Mesendoderm (in vitro differentiated cells): ENCODE measurements at regions not wholly inside any gene's neighbourhood (a gene's known extent, or its start where the extent isn't known, plus 50 kb on each side); places are given as distances from the start of the nearest gene placed in this dataset.
A peak's percentile ranks its signal among the peaks of the same experiment; 100 is the strongest.

ENCODE experiments used
- DNase-seq: peaks from one replicate; pipeline ENCODE4 v3.0.0; 2013
- H2AK5ac ChIP-seq: 2 replicates; pipeline ENCODE4 v1.6.1; 2013; ENCODE audit warnings: low read length, inconsistent platforms
- H2BK120ac ChIP-seq: 2 replicates; pipeline ENCODE4 v1.6.1; 2013; ENCODE audit warnings: low read depth, mild to moderate bottlenecking, low read length, moderate library complexity, mixed read lengths
- H2BK15ac ChIP-seq: replicated peaks from 2 replicates; pipeline ENCODE4 v1.6.1; 2013; ENCODE audit warnings: low read depth, mild to moderate bottlenecking, moderate library complexity
- H2BK5ac ChIP-seq: 2 replicates; pipeline ENCODE4 v1.6.1; 2013; ENCODE audit warnings: low read length, inconsistent platforms
- H3K18ac ChIP-seq: 2 replicates; pipeline ENCODE4 v1.6.1; 2013; ENCODE audit warnings: mild to moderate bottlenecking, low read length, mixed read lengths
- H3K23ac ChIP-seq: one replicate; pipeline ENCODE4 v1.6.1; 2013; ENCODE audit warnings: low read length
- H3K27ac ChIP-seq: 2 replicates; pipeline ENCODE4 v1.5.1; 2013; ENCODE audit warnings: low read depth, mild to moderate bottlenecking, inconsistent platforms, low read length, moderate library complexity
- H3K27me3 ChIP-seq: 2 replicates; pipeline ENCODE4 v1.6.1; 2013; ENCODE audit warnings: low read length, control low read depth, mild to moderate bottlenecking, inconsistent platforms; ENCODE audit not compliant: insufficient read depth, poor library complexity
- H3K36me3 ChIP-seq: 2 replicates; pipeline ENCODE4 v1.6.1; 2013; ENCODE audit warnings: low read length, inconsistent platforms; ENCODE audit not compliant: control insufficient read depth, insufficient read depth
- H3K4ac ChIP-seq: one replicate; pipeline ENCODE4 v1.6.1; 2013; ENCODE audit warnings: low read depth, mild to moderate bottlenecking, low read length, moderate library complexity
- H3K4me1 ChIP-seq: 2 replicates; pipeline ENCODE4 v1.6.1; 2013; ENCODE audit warnings: low read depth, low read length, inconsistent platforms; ENCODE audit not compliant: control insufficient read depth
- H3K4me2 ChIP-seq: 2 replicates; pipeline ENCODE4 v1.6.1; 2013; ENCODE audit warnings: low read length
- H3K4me3 ChIP-seq: 2 replicates; pipeline ENCODE4 v1.5.1; 2013; ENCODE audit warnings: mild to moderate bottlenecking, low read length
- H3K56ac ChIP-seq: one replicate; pipeline ENCODE4 v1.6.1; 2013; ENCODE audit warnings: low read length
- H3K79me1 ChIP-seq: 2 replicates; pipeline ENCODE4 v1.6.1; 2013; ENCODE audit warnings: low read length, inconsistent platforms
- H3K79me2 ChIP-seq: 2 replicates; pipeline ENCODE4 v1.6.1; 2013; ENCODE audit warnings: mild to moderate bottlenecking, low read length; ENCODE audit not compliant: control insufficient read depth, insufficient read depth
- H3K9ac ChIP-seq: 2 replicates; pipeline ENCODE4 v1.6.1; 2013; ENCODE audit warnings: low read length, inconsistent platforms
- H4K5ac ChIP-seq: one replicate; pipeline ENCODE4 v1.6.1; 2013; ENCODE audit warnings: low read length
- H4K8ac ChIP-seq: one replicate; pipeline ENCODE4 v1.6.1; 2013; ENCODE audit warnings: low read depth, mild to moderate bottlenecking, control low read depth, low read length, moderate library complexity
- WGBS: extraction: QIAGEN DNeasy Blood & Tissue Kit; methylation state at CpG from one replicate; pipeline ENCODE4 v1.1.7; 2013; ENCODE audit warnings: low lambda C conversion rate, missing lambda C conversion rate; ENCODE audit not compliant: insufficient coverage; ENCODE audit errors: extremely low coverage; 5-methylcytosine and 5-hydroxymethylcytosine counted together

- no peak overlapping the region for H3K4ac ChIP-seq
- DNase-seq = no peak
- H3K9ac ChIP-seq = no peak overlapping the region
- H3K27ac ChIP-seq = no peak overlapping the region
- no peaks in the 10 kb centered on the region for H3K79me2 ChIP-seq
- no peak overlapping the region for H3K4me3 ChIP-seq
- no peaks in the 10 kb centered on the region for H3K79me1 ChIP-seq
- H3K27me3 ChIP-seq = no peaks in the 10 kb centered on the region
- no peak overlapping the region for H4K8ac ChIP-seq
- no peak overlapping the region for H3K56ac ChIP-seq
- no peak overlapping the region for H3K18ac ChIP-seq
- H3K36me3 ChIP-seq = no peaks in the 10 kb centered on the region
- no peak overlapping the region for H4K5ac ChIP-seq
- H2AK5ac ChIP-seq = no peak overlapping the region
- no peak overlapping the region for H2BK15ac ChIP-seq
- peaks cover 2% of the 10 kb centered on the region for H3K4me1 ChIP-seq
- H2BK120ac ChIP-seq = no peak overlapping the region
- WGBS = no CpG with 5 or more reads among the region's 14 CpGs
- H2BK5ac ChIP-seq = no peak overlapping the region
- no peak overlapping the region for H3K23ac ChIP-seq
- no peak overlapping the region for H3K4me2 ChIP-seq
These were observed 256.3 kb upstream of the ZFHX3 start for GRCh38 chr16:73304008-73304774.

DNA sequence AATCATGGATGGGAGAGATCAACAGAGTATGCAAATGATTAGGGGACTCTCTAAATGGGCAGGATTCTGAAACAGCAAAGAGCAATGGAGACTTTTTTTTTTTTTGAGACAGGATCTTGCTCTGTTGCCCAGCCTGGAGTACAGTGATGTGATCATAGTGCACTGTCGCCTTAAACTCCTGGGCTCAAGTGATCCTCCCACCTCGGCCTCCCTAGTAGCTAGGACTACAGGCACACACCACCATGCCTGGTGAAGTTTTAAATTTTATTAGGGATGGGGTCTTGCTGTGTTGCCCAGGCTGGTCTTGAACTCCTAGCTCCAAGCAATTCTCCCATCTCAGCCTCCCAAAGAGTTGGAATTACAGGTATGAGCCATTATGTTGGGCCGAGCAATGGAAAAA lies 255.0 kb upstream of the ZFHX3 start:
- Histone ChIP-seq H3K23ac (no peak overlapping the region), H3K4me3 (no peak overlapping the region), H3K56ac (no peak overlapping the region), H3K9ac (no peak overlapping the region), H3K4me2 (no peak overlapping the region), H2AK5ac (no peak overlapping the region), H3K4me1 (peaks cover 2% of the 10 kb centered on the region), H3K79me2 (no peaks in the 10 kb centered on the region), H3K27me3 (no peaks in the 10 kb centered on the region), H3K79me1 (no peaks in the 10 kb centered on the region), H3K27ac (no peak overlapping the region), H3K4ac (no peak overlapping the region), H2BK5ac (no peak overlapping the region), H3K36me3 (no peaks in the 10 kb centered on the region), H2BK15ac (no peak overlapping the region), H3K18ac (no peak overlapping the region), H4K8ac (no peak overlapping the region), H4K5ac (no peak overlapping the region), H2BK120ac (no peak overlapping the region)
- WGBS = no CpG with 5 or more reads among the region's 3 CpGs
- no peak for DNase-seq

DNA sequence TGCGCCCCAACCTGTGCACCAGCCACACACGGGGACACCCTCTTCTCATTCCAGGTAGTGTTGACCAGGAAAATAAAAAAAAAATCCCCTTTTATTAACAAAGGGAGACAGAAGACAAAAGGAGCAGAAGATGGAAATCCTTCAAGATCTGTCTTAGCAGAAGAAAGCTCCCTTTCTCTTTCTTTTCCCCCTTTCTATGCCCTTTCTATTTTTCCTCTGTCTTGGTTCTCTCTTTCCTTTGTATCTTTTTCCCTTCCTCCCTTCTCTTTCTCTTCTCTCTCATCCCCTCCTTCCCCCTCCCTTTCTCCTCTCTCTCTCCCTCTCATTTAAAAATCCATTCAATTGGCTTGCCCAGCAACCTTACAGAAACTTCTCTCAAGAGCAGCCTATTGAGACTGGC lies 254.1 kb upstream of the ZFHX3 start:
- WGBS = no CpG with 5 or more reads among the region's 2 CpGs
- H3K36me3 ChIP-seq = no peaks in the 10 kb centered on the region

DNA sequence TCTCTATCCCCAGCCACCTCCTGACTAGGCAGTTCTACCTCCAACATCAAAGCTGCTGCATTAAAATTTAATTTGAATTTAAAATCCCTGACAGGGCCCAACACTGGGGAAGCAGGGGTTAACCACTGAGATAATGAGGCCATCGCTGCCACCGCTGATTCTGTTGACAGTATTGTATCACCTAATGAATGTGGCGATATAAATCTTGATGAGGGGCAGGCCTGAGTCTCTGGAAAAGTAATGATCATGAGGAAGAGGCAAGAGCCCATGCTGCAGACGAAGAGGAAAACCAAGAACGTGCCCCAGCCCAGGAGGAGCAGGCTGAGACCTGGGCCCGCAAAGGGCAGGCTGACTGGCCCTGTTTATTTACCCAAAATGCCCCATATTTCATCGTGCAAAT lies 251.4 kb upstream of the ZFHX3 start:
- H4K5ac ChIP-seq = no peak overlapping the region
- H3K4me3 ChIP-seq = no peak overlapping the region
- no CpG with 5 or more reads among the region's 7 CpGs for WGBS
- H3K79me2 ChIP-seq = no peaks in the 10 kb centered on the region
- H2AK5ac ChIP-seq = no peak overlapping the region
- peak overlapping the region; percentile 5 for H3K56ac ChIP-seq
- peaks cover 2% of the 10 kb centered on the region for H3K4me1 ChIP-seq
- no peak overlapping the region for H3K9ac ChIP-seq
- no peaks in the 10 kb centered on the region for H3K79me1 ChIP-seq
- H3K23ac ChIP-seq = no peak overlapping the region
- no peak overlapping the region for H2BK120ac ChIP-seq
- no peaks in the 10 kb centered on the region for H3K27me3 ChIP-seq
- H3K36me3 ChIP-seq = no peaks in the 10 kb centered on the region
- H3K18ac ChIP-seq = no peak overlapping the region
- no peak overlapping the region for H4K8ac ChIP-seq
- no peak overlapping the region for H3K4ac ChIP-seq
- peak; percentile 44 for DNase-seq
- H2BK15ac ChIP-seq = no peak overlapping the region
- H2BK5ac ChIP-seq = no peak overlapping the region
- no peak overlapping the region for H3K27ac ChIP-seq
- H3K4me2 ChIP-seq = no peak overlapping the region

More for the DNA sequence above, 254.1 kb upstream of the ZFHX3 start:
- no peak overlapping the region for H2BK120ac ChIP-seq
- no peaks in the 10 kb centered on the region for H3K79me2 ChIP-seq
- no peak overlapping the region for H2BK15ac ChIP-seq
- no peak overlapping the region for H2AK5ac ChIP-seq
- H4K5ac ChIP-seq = no peak overlapping the region
- H2BK5ac ChIP-seq = no peak overlapping the region
- no peaks in the 10 kb centered on the region for H3K79me1 ChIP-seq
- H3K56ac ChIP-seq = no peak overlapping the region
- no peak overlapping the region for H3K27ac ChIP-seq
- H3K4ac ChIP-seq = no peak overlapping the region
- no peak overlapping the region for H3K4me2 ChIP-seq
- no peak for DNase-seq
- H3K23ac ChIP-seq = no peak overlapping the region
- no peaks in the 10 kb centered on the region for H3K27me3 ChIP-seq
- peaks cover 2% of the 10 kb centered on the region for H3K4me1 ChIP-seq
- H4K8ac ChIP-seq = no peak overlapping the region
- H3K4me3 ChIP-seq = no peak overlapping the region
- H3K9ac ChIP-seq = no peak overlapping the region
- H3K18ac ChIP-seq = no peak overlapping the region

DNA sequence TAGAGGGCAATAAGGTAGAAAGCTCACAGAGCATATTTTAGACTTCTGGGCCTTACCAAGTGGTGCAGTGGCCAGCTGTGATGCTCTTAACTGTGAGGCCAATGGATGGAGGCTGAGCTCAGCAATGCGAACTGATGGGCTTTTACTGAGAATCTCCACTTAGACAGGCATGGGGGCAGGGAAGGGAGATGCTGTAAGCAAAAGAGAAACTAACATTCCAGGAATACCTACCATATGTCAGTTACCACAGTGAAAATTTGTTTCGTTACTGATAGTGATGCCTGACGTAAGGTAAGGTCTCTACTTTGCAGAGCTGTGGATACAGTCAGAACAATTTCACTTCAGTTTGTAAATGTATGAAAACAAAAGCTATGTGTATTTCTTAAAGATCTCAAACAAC lies 250.6 kb upstream of the ZFHX3 start:
- no peak overlapping the region for H3K23ac ChIP-seq
- H3K27me3 ChIP-seq = no peaks in the 10 kb centered on the region
- no peak overlapping the region for H4K5ac ChIP-seq
- H3K4me1 ChIP-seq = peaks cover 2% of the 10 kb centered on the region
- H3K4me2 ChIP-seq = no peak overlapping the region
- H3K56ac ChIP-seq = no peak overlapping the region
- H3K36me3 ChIP-seq = no peaks in the 10 kb centered on the region
- H3K9ac ChIP-seq = no peak overlapping the region
- H2AK5ac ChIP-seq = no peak overlapping the region
- peak; percentile 92 for DNase-seq
- WGBS = no CpG with 5 or more reads among the region's 3 CpGs
- H3K4ac ChIP-seq = no peak overlapping the region
- H2BK15ac ChIP-seq = no peak overlapping the region
- no peak overlapping the region for H3K18ac ChIP-seq
- H2BK5ac ChIP-seq = no peak overlapping the region
- no peak overlapping the region for H4K8ac ChIP-seq
- no peaks in the 10 kb centered on the region for H3K79me2 ChIP-seq
- no peak overlapping the region for H2BK120ac ChIP-seq
- H3K4me3 ChIP-seq = no peak overlapping the region
- H3K79me1 ChIP-seq = no peaks in the 10 kb centered on the region
- no peak overlapping the region for H3K27ac ChIP-seq

DNA sequence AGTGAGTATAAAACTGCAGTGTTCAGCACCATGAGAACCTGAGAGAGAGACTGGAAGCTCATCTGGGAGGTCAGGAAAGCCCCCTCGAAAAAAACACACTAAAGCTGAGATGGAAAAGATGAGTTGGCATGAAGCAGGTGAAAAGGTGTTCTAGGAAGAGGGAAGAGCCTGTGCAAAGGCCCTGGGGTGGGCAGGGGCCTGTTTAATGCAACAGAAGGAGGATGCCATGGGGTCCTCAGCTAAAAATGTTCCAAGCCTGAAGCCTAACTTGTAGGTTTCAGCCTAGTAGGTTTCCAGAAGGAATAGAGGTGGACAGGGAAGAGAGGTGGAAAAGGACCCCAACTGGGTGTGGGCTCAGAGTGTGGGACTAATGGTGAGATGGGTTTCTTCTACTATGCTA lies 242.3 kb upstream of the ZFHX3 start:
- no peak overlapping the region for H2AK5ac ChIP-seq
- no peaks in the 10 kb centered on the region for H3K79me1 ChIP-seq
- WGBS = no CpG with 5 or more reads among the region's 1 CpG
- H3K18ac ChIP-seq = no peak overlapping the region
- no peak overlapping the region for H2BK15ac ChIP-seq
- H4K8ac ChIP-seq = no peak overlapping the region
- H4K5ac ChIP-seq = no peak overlapping the region
- no peak overlapping the region for H3K4me3 ChIP-seq
- H3K27ac ChIP-seq = no peak overlapping the region
- no peak overlapping the region for H3K9ac ChIP-seq
- no peak overlapping the region for H2BK5ac ChIP-seq
- no peak overlapping the region for H3K23ac ChIP-seq
- no peak overlapping the region for H3K56ac ChIP-seq
- no peaks in the 10 kb centered on the region for H3K36me3 ChIP-seq
- H3K4me2 ChIP-seq = no peak overlapping the region
- H3K4me1 ChIP-seq = no peaks in the 10 kb centered on the region
- H3K79me2 ChIP-seq = no peaks in the 10 kb centered on the region
- no peak overlapping the region for H3K4ac ChIP-seq
- no peaks in the 10 kb centered on the region for H3K27me3 ChIP-seq
- no peak overlapping the region for H2BK120ac ChIP-seq
- no peak for DNase-seq
